GM19043 (cell line): ENCODE measurements at regions not wholly inside any gene's neighbourhood (a gene's known extent, or its start where the extent isn't known, plus 50 kb on each side); places are given as distances from the start of the nearest gene placed in this dataset.
A peak's percentile ranks its signal among the peaks of the same experiment; 100 is the strongest.
"Not testable (repeated sequence)": the region's sequence is repeated elsewhere in the genome, so short reads cannot be mapped to it uniquely, and the experiment has no call there.

Experiments
- ATAC-seq: cut with Tn5 transposase; IDR thresholded peaks from one replicate; pipeline ENCODE4 v1.9.1; 2021; ENCODE audit warnings: low read depth; ENCODE audit not compliant: unreplicated experiment

- ATAC-seq, result no peak
Measured at GRCh38 chr2:61679096-61679495, 140.9 kb upstream of the XPO1 start.

- ATAC-seq, result no peak
Measured at GRCh38 chr2:61677942-61678341, 139.8 kb upstream of the XPO1 start.

- no peak for ATAC-seq
Measured at GRCh38 chr2:61677306-61677705, 139.2 kb upstream of the XPO1 start.

- no peak for ATAC-seq
Measured at GRCh38 chr2:61675204-61675603, 137.0 kb upstream of the XPO1 start.

GRCh38 chr2:61671561-61672315 lies 133.6 kb upstream of the XPO1 start:
- ATAC-seq, result no peak

- peak; percentile 82 for ATAC-seq
Measured at GRCh38 chr2:61670591-61671501, 132.7 kb upstream of the XPO1 start.

- no peak for ATAC-seq
Measured at GRCh38 chr2:61664190-61664589, 126.0 kb upstream of the XPO1 start.

GRCh38 chr2:61662990-61663389 lies 124.8 kb upstream of the XPO1 start:
- ATAC-seq, result no peak

GRCh38 chr2:61660511-61661388 lies 122.6 kb upstream of the XPO1 start:
- no peak for ATAC-seq

GRCh38 chr2:61658841-61659780 lies 121.0 kb upstream of the XPO1 start:
- no peak for ATAC-seq

GRCh38 chr2:61649946-61650345 lies 111.8 kb upstream of the XPO1 start:
- ATAC-seq, result not testable (repeated sequence)

GRCh38 chr2:61649021-61649420 lies 110.9 kb upstream of the XPO1 start:
- no peak for ATAC-seq

- ATAC-seq, result no peak
Measured at GRCh38 chr2:61647044-61647443, 108.9 kb upstream of the XPO1 start.

GRCh38 chr2:61645911-61646310 lies 107.8 kb upstream of the XPO1 start:
- ATAC-seq, result no peak

- ATAC-seq, result not testable (repeated sequence)
Measured at GRCh38 chr2:61643153-61643552, 105.0 kb upstream of the XPO1 start.

GRCh38 chr2:61640406-61640805 lies 102.2 kb upstream of the XPO1 start:
- no peak for ATAC-seq

GRCh38 chr2:61639721-61640120 lies 101.6 kb upstream of the XPO1 start:
- no peak for ATAC-seq

- no peak for ATAC-seq
Measured at GRCh38 chr2:61636686-61637085, 98.5 kb upstream of the XPO1 start.

GRCh38 chr2:61634512-61634911 lies 96.4 kb upstream of the XPO1 start:
- ATAC-seq, result no peak

GRCh38 chr2:61633250-61633649 lies 95.1 kb upstream of the XPO1 start:
- no peak for ATAC-seq
